ENCODE measurements at regions not wholly inside any gene's neighbourhood (a gene's known extent, or its start where the extent isn't known, plus 50 kb on each side); places are given as distances from the start of the nearest gene placed in this dataset.

- DNase-seq (ENCODE audit: low spot score, unreplicated experiment) = no peak
- Mint-ChIP-seq H3K4me3 (ENCODE audit: low read depth) (no peak overlapping the region), H3K36me3 (ENCODE audit: insufficient read depth) (no peaks in the 10 kb centered on the region), H3K4me1 (ENCODE audit: low read depth) (peaks cover 49% of the 10 kb centered on the region), H3K9me3 (ENCODE audit: low read depth) (no peaks in the 10 kb centered on the region), H3K27ac (no peak overlapping the region), H3K27me3 (no peaks in the 10 kb centered on the region)
- TF ChIP-seq CTCF (IDR thresholded peaks at IDR 0.05; ENCODE audit: unreplicated experiment) = no peak
Measured at GRCh38 chr6:21448485-21449109, 145.0 kb upstream of the SOX4 start.

- Mint-ChIP-seq H3K27ac (peak overlapping the region; percentile 88), H3K4me3 (ENCODE audit: low read depth) (no peak overlapping the region), H3K4me1 (ENCODE audit: low read depth) (peaks cover 59% of the 10 kb centered on the region), H3K36me3 (ENCODE audit: insufficient read depth) (no peaks in the 10 kb centered on the region), H3K9me3 (ENCODE audit: low read depth) (no peaks in the 10 kb centered on the region), H3K27me3 (no peaks in the 10 kb centered on the region)
- DNase-seq (ENCODE audit: low spot score, unreplicated experiment) = no peak
- no peak for TF ChIP-seq CTCF (IDR thresholded peaks at IDR 0.05; ENCODE audit: unreplicated experiment)
Measured at GRCh38 chr6:21450149-21450548, 143.4 kb upstream of the SOX4 start.

DNA sequence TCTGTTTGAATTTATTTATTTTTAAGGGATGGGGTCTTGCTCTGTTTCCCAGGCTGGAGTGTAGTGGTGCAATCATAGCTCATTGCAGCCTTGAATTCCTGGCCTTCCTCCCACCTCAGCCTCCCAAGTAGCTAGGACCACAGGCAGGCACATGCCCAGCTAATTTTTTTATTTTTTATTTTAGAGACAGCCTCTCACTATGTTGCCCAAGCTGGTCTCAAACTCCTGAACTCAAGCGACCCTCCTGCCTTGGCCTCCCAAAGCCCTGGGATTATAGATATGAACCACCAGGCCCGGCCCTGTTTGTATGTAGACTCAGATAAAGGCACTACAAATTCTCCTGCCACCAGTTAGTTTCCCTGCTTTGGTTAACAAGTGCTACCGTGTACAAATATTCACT, 142.9 kb upstream of the SOX4 start:
- TF ChIP-seq CTCF (IDR thresholded peaks at IDR 0.05; ENCODE audit: unreplicated experiment) = no peak
- Mint-ChIP-seq H3K27me3 (no peaks in the 10 kb centered on the region), H3K27ac (peak overlapping the region; percentile 88), H3K4me3 (ENCODE audit: low read depth) (no peak overlapping the region), H3K4me1 (ENCODE audit: low read depth) (peaks cover 58% of the 10 kb centered on the region), H3K36me3 (ENCODE audit: insufficient read depth) (no peaks in the 10 kb centered on the region), H3K9me3 (ENCODE audit: low read depth) (no peaks in the 10 kb centered on the region)
- DNase-seq (ENCODE audit: low spot score, unreplicated experiment) = no peak

DNA sequence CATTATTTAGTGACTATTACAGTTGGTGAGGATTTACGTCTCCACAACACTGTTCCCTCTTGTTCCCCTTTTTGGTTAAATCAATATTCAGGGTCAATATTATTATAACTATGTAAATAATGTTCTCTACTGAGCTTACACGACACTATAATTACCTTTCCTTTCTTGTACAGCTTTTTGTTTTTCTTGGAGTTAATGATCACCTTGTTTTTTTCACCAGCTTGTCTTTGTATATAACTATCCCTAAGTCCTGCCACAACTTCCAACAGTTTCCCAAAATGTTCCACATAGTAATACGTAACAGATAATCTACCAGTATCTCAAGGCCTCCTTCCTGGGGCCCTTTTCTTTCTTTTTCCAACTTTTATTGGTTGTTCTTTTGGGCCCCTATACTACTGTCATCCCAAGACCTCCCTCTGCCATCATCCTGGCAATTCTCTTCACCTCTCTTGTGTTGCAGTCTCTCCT, 142.0 kb upstream of the SOX4 start:
- H3K36me3 Mint-ChIP-seq (ENCODE audit: insufficient read depth) = no peaks in the 10 kb centered on the region
- H3K27me3 Mint-ChIP-seq = no peaks in the 10 kb centered on the region
- no peak for DNase-seq (ENCODE audit: low spot score, unreplicated experiment)
- peak overlapping the region; percentile 35 for H3K4me3 Mint-ChIP-seq (ENCODE audit: low read depth)
- peaks cover 58% of the 10 kb centered on the region for H3K4me1 Mint-ChIP-seq (ENCODE audit: low read depth)
- no peaks in the 10 kb centered on the region for H3K9me3 Mint-ChIP-seq (ENCODE audit: low read depth)
- TF ChIP-seq CTCF (IDR thresholded peaks at IDR 0.05; ENCODE audit: unreplicated experiment) = no peak
- H3K27ac Mint-ChIP-seq = peak overlapping the region; percentile 87

- no peak for TF ChIP-seq CTCF (IDR thresholded peaks at IDR 0.05; ENCODE audit: unreplicated experiment)
- Mint-ChIP-seq H3K27me3 (no peaks in the 10 kb centered on the region), H3K27ac (peak overlapping the region; percentile 70), H3K4me3 (ENCODE audit: low read depth) (no peak overlapping the region), H3K4me1 (ENCODE audit: low read depth) (peaks cover 58% of the 10 kb centered on the region), H3K9me3 (ENCODE audit: low read depth) (no peaks in the 10 kb centered on the region), H3K36me3 (ENCODE audit: insufficient read depth) (no peaks in the 10 kb centered on the region)
- no peak for DNase-seq (ENCODE audit: low spot score, unreplicated experiment)
Measured at GRCh38 chr6:21454262-21454661, 139.3 kb upstream of the SOX4 start.
